ENCODE measurements at regions not wholly inside any gene's neighbourhood (a gene's known extent, or its start where the extent isn't known, plus 50 kb on each side); places are given as distances from the start of the nearest gene placed in this dataset.

DNA sequence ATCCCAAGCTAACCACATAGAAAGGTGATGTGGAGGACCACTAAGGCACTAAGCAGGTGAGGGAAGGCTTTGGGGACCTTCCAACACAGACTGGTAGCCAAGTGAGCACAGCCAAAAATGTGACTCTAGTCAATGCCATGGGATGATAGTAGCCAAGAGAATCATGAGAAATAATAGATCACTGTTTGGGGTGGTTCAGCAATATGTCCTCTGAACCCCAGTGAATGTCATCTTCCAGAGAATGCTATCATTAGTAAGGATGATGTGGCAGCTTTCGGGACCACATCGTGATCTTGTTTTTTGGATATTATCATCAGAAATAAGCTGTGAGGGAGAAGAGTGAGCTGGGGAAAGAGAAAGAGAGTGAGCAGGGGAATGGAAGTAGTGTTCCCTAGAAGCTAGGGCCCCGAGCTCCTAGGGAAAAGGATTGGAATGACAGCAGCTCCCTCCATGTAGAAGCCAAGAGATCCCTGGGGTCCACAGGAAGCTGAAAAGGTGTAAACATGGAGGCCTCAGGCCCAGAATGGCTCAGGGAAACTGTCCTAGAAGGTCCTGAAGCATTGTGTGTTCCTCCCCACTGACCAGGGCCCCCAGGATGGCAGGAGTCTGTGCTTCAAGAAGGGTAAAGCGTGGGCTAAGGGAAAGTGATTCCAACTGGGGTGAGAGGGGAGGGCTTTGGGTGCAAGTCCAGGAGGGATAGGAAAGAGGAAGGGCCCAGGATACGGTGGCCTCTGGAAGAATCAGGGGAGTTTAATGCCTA lies 56.6 kb upstream of the KLF13 start:
- H3K4ac ChIP-seq (replicated peaks; ENCODE audit: insufficient read length, low read depth, low read length) = no peak overlapping the region
- H3K27ac ChIP-seq (ENCODE audit: low read depth, low read length) = 0 out of 2 replicates have a peak overlapping the region, but pooled peaks have one; percentile 9
- H2BK20ac ChIP-seq (ENCODE audit: low read length) = no peak overlapping the region; the same call in 1 of the 2 replicates
- ChIA-PET CTCF (ENCODE audit: partially characterized antibody) (interaction anchor here (1.2 to 1.3 kb wide), 3 partner anchors 9 to 167 kb away, joined by 3 to 4 read pairs (median 4); no protein-coding TSS in a partner anchor), POLR2A (ENCODE audit: partially characterized antibody) (interaction anchor here (1.0 kb wide), 1 partner anchor 102 kb away, joined by 3 read pairs; no protein-coding TSS in a partner anchor)
- H4K20me1 ChIP-seq (replicated peaks in 1 of 2; ENCODE audit: control insufficient read depth in 1 of 2, insufficient read depth in 2 of 2, low read length in 2 of 2) = no peaks in the 10 kb centered on the region
- no peak for TF ChIP-seq NANOG (IDR thresholded peaks at IDR 0.05; ENCODE audit: insufficient read depth, low read depth, low read length, poor library complexity, severe bottlenecking)
- TF ChIP-seq RNF2 (IDR thresholded peaks at IDR 0.05; ENCODE audit: borderline replicate concordance, low read depth, low read length, missing control alignments, poor library complexity, severe bottlenecking) = no peak
- no peak for TF ChIP-seq CBX5 (IDR thresholded peaks at IDR 0.05; ENCODE audit: low read depth, low read length)
- no peak for TF ChIP-seq SP1 (IDR thresholded peaks at IDR 0.05; ENCODE audit: low read depth, low read length)
- TF ChIP-seq POLR2A (IDR thresholded peaks at IDR 0.05; ENCODE audit: control extremely low read depth in 1 of 2, low read depth in 2 of 2, low read length in 2 of 2) = no peak
- no peaks in the 10 kb centered on the region for H3K79me2 ChIP-seq (ENCODE audit: control insufficient read depth in 1 of 2, insufficient read depth in 2 of 2, low read length in 2 of 2)
- 0 out of 4 replicates have a peak overlapping the region, but pooled peaks of 1 of the 2 experiments have one; percentile 19 for H3K4me2 ChIP-seq (ENCODE audit: insufficient read depth in 1 of 2, low read depth in 2 of 2, low read length in 2 of 2)
- no peak overlapping the region for H2BK120ac ChIP-seq (replicated peaks; ENCODE audit: low read depth, low read length)
- no peaks in the 10 kb centered on the region for H3K9me3 ChIP-seq (ENCODE audit: insufficient read depth in 2 of 2, low read depth in 1 of 2, low read length in 1 of 2)
- peak overlapping the region; percentile 63; the same call in 1 of the 2 replicates for H2BK12ac ChIP-seq (ENCODE audit: low read depth, low read length)
- peaks cover 0 to 6% (median under 1%) of the 10 kb centered on the region in 4 experiments; a peak in 5 of 7 replicates for H3K4me1 ChIP-seq (replicated peaks in 1 of 4; ENCODE audit: control insufficient read depth in 3 of 4, insufficient read depth in 4 of 4, low read length in 3 of 4)
- H3K14ac ChIP-seq (ENCODE audit: insufficient read length) = no peak overlapping the region
- no peak overlapping the region for H3K9ac ChIP-seq (replicated peaks in 1 of 4; ENCODE audit: extremely low read depth in 1 of 4, low read depth in 3 of 4, low read length in 3 of 4)
- H4K91ac ChIP-seq (replicated peaks; ENCODE audit: insufficient read length, low read length) = peak overlapping the region; percentile 56
- no peak overlapping the region for H2BK5ac ChIP-seq (ENCODE audit: low read depth, low read length)
- H3K23ac ChIP-seq (ENCODE audit: insufficient read length) = no peak overlapping the region
- H3K18ac ChIP-seq (ENCODE audit: extremely low read depth, low read length) = no peak overlapping the region
- H2BK15ac ChIP-seq (ENCODE audit: low read length) = peak overlapping the region; percentile 81
- no peak overlapping the region for H3K4me3 ChIP-seq (ENCODE audit: extremely low read depth in 1 of 4, insufficient read depth in 2 of 4, low read depth in 3 of 4, low read length in 4 of 4)
- no peaks in the 10 kb centered on the region for H3K23me2 ChIP-seq (ENCODE audit: low read depth, low read length)
- no peak overlapping the region for H2AK5ac ChIP-seq (ENCODE audit: low read depth, low read length)
- no peak overlapping the region for H3K56ac ChIP-seq (replicated peaks; ENCODE audit: insufficient read length, low read depth, low read length)
- no peaks in the 10 kb centered on the region for H3K79me1 ChIP-seq (ENCODE audit: low read depth, low read length)
- H2AFZ ChIP-seq (ENCODE audit: low read length) = no peak overlapping the region; the same call in 1 of the 2 replicates
- FAIRE-seq = no peak
- no peaks in the 10 kb centered on the region for H3K27me3 ChIP-seq (replicated peaks in 1 of 4; ENCODE audit: control insufficient read depth in 3 of 4, extremely low read depth in 1 of 4, insufficient read depth in 3 of 4, low read length in 3 of 4)
- no peak for DNase-seq (ENCODE audit: low read depth in 1 of 2, low spot score in 2 of 2)
- no peak overlapping the region for H4K8ac ChIP-seq (ENCODE audit: extremely low read depth, insufficient read depth, low read length)
- WGBS, 2 experiments (ENCODE audit: extremely low coverage in 1 of 2, insufficient coverage in 1 of 2, insufficient read length in 1 of 2, insufficient replicate concordance in 2 of 2, low coverage in 1 of 2, low lambda C conversion rate in 2 of 2, missing lambda C conversion rate in 1 of 2) = 90% methylated on average over 5 of the region's 5 CpGs; no CpG with 5 or more reads in 1 of the 2 experiments
- no peak overlapping the region for H4K5ac ChIP-seq (ENCODE audit: insufficient read length, low read depth, low read length)
- no peaks in the 10 kb centered on the region for H3K36me3 ChIP-seq (ENCODE audit: control insufficient read depth in 2 of 4, insufficient read depth in 4 of 4, low read length in 3 of 4)
